ENCODE measurements at regions not wholly inside any gene's neighbourhood (a gene's known extent, or its start where the extent isn't known, plus 50 kb on each side); places are given as distances from the start of the nearest gene placed in this dataset.

- TF ChIP-seq POLR2A (IDR thresholded peaks at IDR 0.05; ENCODE audit: control extremely low read depth in 1 of 2, low read depth in 2 of 2, low read length in 2 of 2) (no peak), JUN (IDR thresholded peaks at IDR 0.05; ENCODE audit: low read depth, low read length) (no peak), ZNF274 (IDR thresholded peaks at IDR 0.05; ENCODE audit: borderline replicate concordance, extremely low read depth, low read length) (no peak), CTCF (IDR thresholded peaks at IDR 0.05; ENCODE audit: control extremely low read depth in 1 of 3, insufficient read depth in 1 of 3, low read depth in 1 of 3, low read length in 3 of 3) (no peak), MAX (IDR thresholded peaks at IDR 0.05) (no peak), TCF12 (IDR thresholded peaks at IDR 0.05; ENCODE audit: low read depth, low read length) (no peak), EZH2 (IDR thresholded peaks at IDR 0.05; ENCODE audit: low read depth, low read length, severe bottlenecking) (no peak), GTF2F1 (IDR thresholded peaks at IDR 0.05; ENCODE audit: borderline replicate concordance, low read depth, low read length) (no peak), BCL11A (IDR thresholded peaks at IDR 0.05; ENCODE audit: low read depth in 2 of 2, low read length in 2 of 2) (no peak), SP1 (IDR thresholded peaks at IDR 0.05; ENCODE audit: low read depth, low read length) (no peak), NRF1 (IDR thresholded peaks at IDR 0.05; ENCODE audit: low read depth, low read length) (no peak)
Observed at GRCh38 chr18:51891876-51892275, 448.1 kb upstream of the DCC start.
